ENCODE measurements at regions not wholly inside any gene's neighbourhood (a gene's known extent, or its start where the extent isn't known, plus 50 kb on each side); places are given as distances from the start of the nearest gene placed in this dataset.
A peak's percentile ranks its signal among the peaks of the same experiment; 100 is the strongest.

- no peaks in the 10 kb centered on the region for H3K9me3 ChIP-seq
- in situ Hi-C loops (cut with MboI; ENCODE audit: low pct_ligation_motif_present in 1 of 4, low pct_unique_long_range_greater_than_20kb in 1 of 4, low sequenced_read_pairs in 3 of 4) (no loop called here), intact Hi-C loops (cut with DNase I; ENCODE audit: low total_unique reads) (no loop called here)
- H3K4me3 ChIP-seq, result no peak overlapping the region
- WGBS, 2 donors (ENCODE audit: low coverage in 1 of 2), result 61% methylated on average over 2 of the region's 2 CpGs; no CpG with 5 or more reads in 1 of the 2 donors
- no peaks in the 10 kb centered on the region for H3K36me3 ChIP-seq
- no peak overlapping the region for H3K27ac ChIP-seq
- no peak for DNase-seq
- no peaks in the 10 kb centered on the region for H3K27me3 ChIP-seq
- TF ChIP-seq POLR2A (IDR thresholded peaks at IDR 0.05), result no peak
- TF ChIP-seq, protein P1, sequence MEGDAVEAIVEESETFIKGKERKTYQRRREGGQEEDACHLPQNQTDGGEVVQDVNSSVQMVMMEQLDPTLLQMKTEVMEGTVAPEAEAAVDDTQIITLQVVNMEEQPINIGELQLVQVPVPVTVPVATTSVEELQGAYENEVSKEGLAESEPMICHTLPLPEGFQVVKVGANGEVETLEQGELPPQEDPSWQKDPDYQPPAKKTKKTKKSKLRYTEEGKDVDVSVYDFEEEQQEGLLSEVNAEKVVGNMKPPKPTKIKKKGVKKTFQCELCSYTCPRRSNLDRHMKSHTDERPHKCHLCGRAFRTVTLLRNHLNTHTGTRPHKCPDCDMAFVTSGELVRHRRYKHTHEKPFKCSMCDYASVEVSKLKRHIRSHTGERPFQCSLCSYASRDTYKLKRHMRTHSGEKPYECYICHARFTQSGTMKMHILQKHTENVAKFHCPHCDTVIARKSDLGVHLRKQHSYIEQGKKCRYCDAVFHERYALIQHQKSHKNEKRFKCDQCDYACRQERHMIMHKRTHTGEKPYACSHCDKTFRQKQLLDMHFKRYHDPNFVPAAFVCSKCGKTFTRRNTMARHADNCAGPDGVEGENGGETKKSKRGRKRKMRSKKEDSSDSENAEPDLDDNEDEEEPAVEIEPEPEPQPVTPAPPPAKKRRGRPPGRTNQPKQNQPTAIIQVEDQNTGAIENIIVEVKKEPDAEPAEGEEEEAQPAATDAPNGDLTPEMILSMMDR (IDR thresholded peaks at IDR 0.05), result peak in 3 of 5 experiments; percentile 23 to 27 (median 25)
- H3K4me1 ChIP-seq, result no peaks in the 10 kb centered on the region
Measured at GRCh38 chr7:34596887-34597286, 61.1 kb upstream of the NPSR1 start.

GRCh38 chr7:34603711-34604444 lies 54.1 kb upstream of the NPSR1 start:
- Histone ChIP-seq H3K36me3 (no peaks in the 10 kb centered on the region), H3K27me3 (no peaks in the 10 kb centered on the region), H3K9me3 (no peaks in the 10 kb centered on the region), H3K4me1 (no peaks in the 10 kb centered on the region), H3K4me3 (no peak overlapping the region), H3K27ac (no peak overlapping the region)
- intact Hi-C loops (cut with DNase I; ENCODE audit: low total_unique reads), result no loop called here
- in situ Hi-C loops (cut with MboI; ENCODE audit: low pct_ligation_motif_present in 1 of 4, low pct_unique_long_range_greater_than_20kb in 1 of 4, low sequenced_read_pairs in 3 of 4), result no loop called here
- TF ChIP-seq, protein P1 (IDR thresholded peaks at IDR 0.05), result no peak
- TF ChIP-seq POLR2A (IDR thresholded peaks at IDR 0.05) (no peak), POLR2AphosphoS5 (IDR thresholded peaks at IDR 0.05) (no peak)
- DNase-seq, result no peak
- WGBS, 2 donors (ENCODE audit: low coverage in 1 of 2), result 63% methylated on average over 3 of the region's 3 CpGs

Small RNA genes lying in the stretch of these regions (small RNA-seq; reads per million reads assigned to genes)
- gene RNU6-438P, result 0 reads per million in 4 donors

All from transverse colon (tissue), 4 donors.